ENCODE measurements at regions not wholly inside any gene's neighbourhood (a gene's known extent, or its start where the extent isn't known, plus 50 kb on each side); places are given as distances from the start of the nearest gene placed in this dataset.
"Not testable (repeated sequence)": the region's sequence is repeated elsewhere in the genome, so short reads cannot be mapped to it uniquely, and the experiment has no call there.

DNA sequence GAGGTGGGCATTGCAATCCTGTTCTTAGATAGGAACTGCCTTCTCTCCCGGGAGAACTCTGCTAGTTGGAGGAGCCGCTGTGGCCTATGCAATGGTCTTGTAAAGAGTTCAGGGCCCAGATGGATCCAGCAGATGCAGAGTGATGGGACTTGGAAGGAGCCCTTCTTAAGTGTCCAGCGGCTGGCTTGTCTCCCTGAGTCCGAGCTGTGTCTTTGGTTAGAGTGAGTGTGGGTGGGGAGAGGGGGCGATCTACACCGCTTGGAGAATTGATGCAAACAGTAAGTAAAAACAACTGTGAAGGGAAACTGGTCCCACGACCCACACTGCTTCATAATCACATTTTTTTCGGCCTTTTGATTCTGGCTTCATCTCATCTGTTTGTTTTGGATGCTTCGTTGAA is 89.8 kb upstream of the CYRIA start:
- DNase-seq, result no peak

DNA sequence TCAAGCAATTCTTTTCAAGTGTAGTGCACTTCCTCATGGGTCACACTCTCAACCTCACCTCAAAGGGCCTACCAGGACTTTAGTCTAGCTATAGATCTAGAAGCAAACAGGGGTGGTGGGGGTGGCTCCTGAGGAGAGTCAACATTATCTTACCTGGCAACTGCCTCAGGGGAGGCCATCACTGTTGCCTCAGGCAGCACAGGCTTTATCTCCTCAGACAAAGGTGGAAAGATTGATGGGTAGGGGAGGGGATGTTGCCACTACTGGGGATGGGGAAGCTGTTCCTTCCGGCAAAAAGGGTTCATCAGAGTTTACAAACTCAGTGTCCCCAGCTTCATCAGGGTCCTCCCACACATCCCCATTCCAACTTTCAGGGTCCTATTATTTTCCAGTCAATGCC is 87.4 kb upstream of the CYRIA start:
- not testable (repeated sequence) for DNase-seq

DNA sequence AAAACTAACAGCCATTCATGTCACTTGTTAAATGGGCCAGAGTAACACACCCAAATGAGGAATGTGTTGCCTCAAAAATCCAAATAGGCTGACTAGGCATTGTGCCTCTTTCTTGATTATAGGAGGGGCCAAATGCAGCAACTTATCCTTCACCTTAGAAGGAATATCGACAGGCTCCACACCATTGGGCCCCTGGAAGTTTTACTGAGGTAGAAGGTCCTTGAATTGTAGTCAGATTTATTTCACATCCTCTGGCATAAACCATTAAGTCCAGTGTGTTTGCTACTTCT is 85.2 kb upstream of the CYRIA start:
- DNase-seq, result not testable (repeated sequence)

DNA sequence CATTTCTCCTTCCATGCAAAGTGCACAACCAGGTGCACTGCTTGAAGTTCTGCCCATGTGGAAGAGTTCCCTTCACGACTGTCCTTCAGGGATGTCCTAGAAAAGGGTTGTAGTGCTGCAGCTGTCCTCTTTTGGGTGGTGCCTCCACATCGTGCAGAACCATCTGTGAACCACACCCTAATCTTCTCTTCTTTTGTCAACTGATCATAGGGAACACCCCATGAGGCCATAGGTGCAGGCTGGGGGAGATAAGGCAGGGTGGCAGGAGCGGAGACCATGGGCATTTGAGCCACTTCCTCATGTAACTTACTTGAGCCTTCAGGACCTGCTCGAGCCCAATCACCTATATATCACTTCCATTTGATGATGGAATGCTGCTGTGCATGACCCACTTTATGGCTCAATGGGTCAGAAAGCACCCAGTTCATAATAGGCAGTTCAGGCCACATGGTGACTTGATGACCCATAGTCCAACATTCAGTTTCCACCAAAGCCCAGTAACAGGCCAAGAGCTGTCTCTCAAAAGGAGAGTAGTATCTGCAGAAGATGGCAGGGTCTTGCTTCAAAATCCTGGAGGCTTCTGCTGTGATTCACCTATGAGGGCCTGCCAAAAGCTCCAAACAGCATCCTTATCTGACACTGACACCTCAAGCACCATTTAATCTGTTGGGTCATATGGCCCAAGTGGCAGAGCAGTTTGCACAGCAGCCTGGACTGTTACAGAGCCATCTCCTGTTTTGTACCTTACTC is 84.7 kb upstream of the CYRIA start:
- no peak for DNase-seq

DNA sequence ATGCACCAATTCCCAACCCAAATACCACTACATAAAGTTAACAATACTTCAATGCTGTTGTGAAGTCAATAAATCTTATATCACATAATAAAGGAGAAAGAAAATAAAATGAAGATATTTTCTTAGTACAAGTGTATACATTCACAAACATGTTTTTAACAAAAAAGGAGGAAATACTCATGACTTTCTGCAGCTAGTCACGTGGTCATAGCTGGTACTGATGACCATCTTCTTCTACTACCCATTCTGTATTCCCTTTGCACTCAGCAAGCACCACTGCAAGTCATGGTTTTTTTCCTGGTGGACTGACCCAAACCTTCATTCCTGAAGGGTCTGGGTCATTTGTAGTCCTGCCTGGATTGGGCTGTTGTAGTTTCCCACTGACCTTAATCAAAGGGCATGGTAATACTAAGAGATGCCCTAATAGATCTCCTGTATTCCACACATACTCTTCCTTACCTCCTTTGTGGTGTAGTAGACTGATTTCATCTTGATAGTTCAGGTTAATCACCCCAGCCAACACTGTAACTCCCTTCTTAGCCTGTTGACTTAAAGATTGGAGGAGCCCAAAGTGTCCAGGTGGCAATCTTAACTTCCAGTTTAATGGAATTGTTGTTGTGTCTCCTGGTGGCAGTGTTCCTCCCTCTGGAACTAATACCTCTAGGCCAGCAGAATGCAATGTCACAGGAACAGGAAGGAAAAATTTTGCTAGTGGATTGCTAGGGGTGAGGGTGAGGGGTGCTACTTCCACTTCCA is 83.1 kb upstream of the CYRIA start:
- DNase-seq, result not testable (repeated sequence)

DNA sequence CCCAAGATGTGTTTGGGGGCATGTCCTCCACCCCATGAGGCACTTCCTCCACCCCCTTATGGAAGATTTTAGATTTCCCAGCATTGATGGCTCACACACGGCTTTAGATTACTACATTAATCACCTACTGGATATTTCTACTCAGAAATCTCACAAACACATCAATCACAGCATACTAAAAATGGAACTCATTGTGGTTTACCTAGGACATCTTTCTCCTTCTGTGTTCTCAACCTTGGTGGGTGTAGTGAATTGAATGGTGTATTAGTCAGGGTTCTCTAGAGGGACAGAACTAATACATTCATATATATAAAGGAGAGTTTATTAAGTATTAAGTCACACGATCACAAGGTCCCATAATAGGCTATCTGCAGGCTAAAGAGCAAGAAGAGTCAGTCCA is 82.1 kb upstream of the CYRIA start:
- no peak for DNase-seq

DNA sequence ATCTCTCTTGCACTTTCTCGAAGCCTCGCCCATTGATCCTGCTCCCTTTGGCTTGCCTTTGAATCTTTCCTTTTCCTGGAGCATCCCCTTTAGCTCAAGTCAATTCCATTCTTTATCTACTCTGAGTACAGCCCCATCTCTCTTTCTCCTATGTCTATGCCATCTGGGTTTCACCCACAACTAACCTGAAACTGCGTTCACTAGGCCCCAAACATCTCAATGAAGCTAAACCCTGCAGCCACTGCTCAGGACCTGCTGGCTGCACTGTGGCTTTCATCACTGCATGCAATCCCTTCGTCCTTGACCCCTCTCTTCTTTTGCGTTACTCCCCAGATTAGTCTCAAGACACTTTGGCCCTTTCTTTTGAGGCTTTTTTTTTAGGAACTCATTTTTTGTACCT is 81.6 kb upstream of the CYRIA start:
- DNase-seq, result no peak

DNA sequence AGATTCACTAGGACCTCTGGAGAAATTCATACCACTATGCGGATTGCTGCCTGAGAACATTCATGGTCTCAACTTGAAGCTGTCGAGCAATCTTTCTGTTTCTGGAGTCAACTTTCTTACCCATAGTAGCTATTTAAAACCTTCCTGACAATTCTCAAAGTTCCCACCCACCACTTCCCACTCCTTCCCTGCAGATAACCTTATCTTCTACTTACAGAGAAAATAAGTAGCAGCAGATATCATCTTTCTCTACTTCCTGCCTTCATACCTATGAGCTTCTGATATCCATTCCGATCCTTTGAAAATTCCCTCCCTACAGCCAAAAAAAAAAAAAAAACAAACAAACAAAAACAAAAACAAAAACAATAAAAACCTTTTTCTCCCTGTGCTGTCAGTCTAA is 81.2 kb upstream of the CYRIA start:
- no peak for DNase-seq

DNA sequence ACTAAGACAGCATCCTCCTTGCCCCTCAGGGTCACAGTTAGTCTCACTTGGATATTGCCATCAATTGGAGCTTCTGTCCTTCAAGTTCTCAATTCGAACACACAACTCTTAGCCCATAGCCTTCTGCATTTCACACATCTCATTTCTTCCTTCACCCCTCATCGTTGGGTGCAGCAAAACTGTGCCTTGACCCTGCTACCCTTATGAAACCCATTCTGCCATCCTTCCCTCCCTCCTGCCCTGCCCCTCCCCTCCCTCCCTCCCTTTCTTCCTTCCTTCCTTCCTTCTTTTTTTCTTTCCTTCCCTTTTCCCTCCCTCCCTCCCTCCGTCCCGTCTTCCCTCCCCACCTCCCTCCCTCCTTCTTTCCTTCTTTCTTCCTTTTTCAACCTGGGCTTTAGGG is 80.7 kb upstream of the CYRIA start:
- no peak for DNase-seq

DNA sequence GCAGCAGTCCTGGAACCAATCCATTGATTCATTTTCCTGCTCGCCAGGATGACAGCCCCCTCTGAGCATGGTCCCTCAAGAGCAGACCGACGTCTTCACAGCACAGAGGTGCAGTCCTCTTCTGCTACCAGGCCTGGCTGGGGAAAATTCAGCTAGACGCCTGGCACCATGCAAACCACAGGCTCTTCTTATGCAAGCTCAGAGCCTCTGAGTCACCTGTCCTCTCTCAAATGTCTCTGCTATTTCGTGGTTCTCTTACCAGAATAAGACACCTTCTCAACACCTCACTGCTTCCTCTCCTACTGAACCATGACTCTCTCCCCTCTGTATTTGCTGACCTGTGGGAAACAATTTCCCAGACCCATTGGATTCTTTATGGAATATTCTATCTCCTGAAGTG is 79.8 kb upstream of the CYRIA start:
- DNase-seq, result no peak

DNA sequence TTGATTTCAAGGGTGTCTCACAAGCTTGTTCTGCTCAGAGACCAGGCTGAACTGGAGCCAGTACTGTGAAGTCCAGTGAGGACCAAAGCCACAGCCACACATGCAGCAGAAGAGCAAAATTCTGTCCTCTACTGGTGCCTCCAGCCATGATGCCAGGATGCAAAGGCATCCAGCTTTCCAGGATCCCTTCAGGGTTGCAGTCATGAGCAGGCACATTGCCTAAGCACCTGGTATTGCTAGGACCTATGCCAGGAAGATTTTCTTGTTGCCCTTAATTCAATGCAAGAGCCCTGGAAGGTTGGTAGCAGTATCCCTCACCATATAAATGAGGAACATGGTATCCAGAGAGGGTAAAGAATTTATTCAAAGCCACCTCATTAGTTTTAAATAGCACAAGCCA is 78.9 kb upstream of the CYRIA start:
- no peak for DNase-seq

DNA sequence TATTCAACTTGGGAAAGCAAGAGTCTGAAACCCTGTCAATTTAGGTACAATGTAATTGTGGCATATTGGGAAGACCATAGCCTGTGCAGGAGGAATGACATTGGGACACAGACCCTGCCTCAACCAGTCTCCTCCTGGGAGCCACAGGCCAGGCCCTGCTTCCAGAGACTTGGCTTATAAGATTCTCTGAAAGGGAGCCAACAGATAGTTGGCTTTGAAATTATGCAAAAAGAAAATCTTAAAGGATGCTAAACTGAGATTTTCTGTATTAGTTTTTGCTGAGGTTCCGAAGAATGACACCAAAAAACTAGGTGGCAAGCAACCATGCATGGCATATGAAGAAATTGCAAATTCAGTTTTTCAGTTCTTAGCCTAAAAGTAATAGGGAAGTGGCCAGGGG is 76.4 kb upstream of the CYRIA start:
- DNase-seq, result no peak

DNA sequence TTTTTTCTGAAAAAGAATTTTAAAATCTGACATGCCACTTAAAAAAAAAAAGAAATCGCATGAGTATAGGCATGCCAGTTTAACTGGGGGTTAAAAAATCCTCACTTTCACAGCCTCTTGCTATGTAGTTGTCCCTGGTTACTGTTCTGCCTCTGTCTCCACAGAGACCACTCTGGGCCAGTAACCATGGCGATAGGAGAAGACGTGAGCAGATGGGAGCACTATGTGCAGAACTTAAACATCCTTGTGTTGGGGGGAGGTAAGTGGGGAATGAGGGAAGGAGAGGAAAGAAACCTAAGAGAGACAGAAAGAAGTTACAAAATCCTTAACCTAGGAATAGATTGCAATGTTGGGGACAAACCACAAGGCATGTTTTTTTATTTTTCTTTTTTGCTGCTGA is 75.9 kb upstream of the CYRIA start:
- DNase-seq, result no peak

DNA sequence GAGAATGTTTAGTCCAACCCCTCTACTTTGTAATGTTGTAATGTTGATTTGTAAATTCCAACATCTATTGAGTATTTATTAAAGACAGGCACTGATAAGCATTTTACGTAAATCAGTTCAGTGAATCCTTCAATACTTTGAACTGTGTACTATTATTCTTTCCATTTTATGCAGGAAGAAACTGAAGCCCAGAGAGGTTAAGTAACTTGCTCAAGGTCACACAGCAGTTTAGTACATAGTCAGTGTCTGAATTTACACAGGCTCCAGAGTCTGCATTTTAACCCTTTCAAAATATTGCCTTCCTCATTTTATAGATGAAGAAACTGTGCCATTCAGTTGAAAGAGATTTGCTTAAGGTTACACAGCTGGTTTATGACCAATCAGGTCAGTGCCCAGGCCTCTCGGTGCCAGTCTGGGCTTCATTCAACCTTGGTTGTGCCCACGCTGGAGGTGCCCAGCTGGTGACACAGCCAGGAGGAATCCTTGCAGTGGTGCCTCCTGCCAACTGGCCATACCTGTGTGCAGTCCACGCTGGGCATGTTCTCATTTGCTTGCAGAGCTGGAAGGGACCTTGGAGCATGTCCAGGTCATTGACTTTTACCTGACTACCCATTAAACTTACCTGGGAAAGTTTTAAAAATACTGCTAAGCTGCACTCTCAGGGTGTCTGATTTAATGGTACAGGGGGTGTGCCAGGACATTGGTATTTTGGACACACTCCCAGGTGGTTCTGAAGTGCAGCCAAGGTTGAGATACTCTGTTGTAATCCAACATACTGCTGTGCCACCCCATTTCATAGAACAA is 74.3 kb upstream of the CYRIA start:
- DNase-seq, result no peak

DNA sequence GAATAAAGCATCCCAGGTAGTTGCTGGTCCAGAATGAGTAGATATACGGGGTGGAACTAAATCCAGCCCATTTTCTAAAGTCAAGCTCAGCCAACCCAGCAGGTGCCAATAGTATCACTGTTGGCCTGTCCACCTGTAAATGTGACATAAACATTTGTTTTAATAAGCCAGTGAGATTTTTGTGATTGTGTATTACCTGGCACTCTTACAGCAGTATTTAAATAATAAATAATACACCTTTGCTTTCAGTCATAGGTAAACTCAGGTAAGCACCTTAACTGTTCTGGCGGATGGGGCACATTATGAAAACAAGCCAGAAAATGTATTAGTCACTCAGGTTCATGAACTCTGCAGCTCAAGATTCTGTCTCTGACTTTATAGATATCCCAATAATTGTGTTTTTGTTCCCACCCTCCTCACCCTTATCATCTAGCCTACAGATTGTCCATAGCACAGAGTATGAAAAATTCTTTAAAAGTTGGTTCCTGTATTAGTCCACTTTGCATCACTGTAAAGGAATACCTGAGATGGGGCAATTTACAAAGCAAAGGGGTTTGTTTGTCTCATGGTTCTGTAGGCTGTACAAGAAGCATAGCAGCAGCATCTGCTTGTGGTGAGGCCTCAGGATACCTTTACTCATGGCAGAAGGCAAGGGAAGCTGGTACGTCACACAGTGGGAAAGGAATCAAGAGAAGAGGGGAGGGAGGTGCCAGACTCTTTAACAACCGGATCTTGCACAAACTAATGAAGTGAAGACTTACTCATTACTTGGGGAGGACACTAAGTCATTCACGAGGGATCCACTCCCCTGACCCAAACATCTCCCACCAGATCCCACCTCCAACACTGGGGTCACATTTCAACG is 73.0 kb upstream of the CYRIA start:
- DNase-seq, result no peak

DNA sequence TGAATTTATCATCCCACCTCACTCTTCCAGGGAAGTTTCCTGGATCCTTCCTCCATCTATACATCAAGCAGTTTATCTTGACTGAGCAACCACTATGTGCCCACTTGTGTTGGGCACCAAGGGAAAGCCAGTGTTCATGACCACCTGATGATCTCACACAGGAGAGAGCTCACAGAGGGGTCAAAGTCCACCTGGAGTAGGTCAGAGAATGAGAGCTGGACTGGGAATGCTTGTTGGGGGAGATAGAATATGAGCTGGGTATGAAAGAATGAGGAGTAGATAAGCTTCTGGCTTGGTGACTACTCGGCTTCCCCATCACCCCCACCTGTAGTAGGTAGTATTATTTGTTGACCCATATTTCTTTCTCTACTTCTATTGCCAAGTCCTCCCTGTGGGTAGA is 72.2 kb upstream of the CYRIA start:
- DNase-seq, result no peak

DNA sequence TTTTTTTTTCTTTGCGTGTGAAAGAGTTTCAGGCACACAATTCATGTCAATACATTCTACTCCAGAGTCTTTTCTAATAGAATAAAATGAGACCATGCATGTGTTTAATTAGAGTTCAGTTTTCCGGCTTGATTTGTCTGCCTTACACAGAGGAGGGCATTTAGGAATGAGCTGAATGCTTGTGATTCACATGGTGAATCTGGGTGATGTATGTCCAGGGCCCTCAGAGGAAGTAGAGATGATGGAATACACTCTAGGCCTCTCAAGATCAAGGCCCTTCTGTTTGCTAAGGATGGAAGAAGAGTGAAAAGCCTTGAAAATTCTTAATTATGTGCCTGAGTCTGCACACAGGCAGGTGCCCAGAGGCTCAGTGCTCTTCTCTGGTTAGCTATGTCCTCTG is 71.0 kb upstream of the CYRIA start:
- DNase-seq, result no peak

DNA sequence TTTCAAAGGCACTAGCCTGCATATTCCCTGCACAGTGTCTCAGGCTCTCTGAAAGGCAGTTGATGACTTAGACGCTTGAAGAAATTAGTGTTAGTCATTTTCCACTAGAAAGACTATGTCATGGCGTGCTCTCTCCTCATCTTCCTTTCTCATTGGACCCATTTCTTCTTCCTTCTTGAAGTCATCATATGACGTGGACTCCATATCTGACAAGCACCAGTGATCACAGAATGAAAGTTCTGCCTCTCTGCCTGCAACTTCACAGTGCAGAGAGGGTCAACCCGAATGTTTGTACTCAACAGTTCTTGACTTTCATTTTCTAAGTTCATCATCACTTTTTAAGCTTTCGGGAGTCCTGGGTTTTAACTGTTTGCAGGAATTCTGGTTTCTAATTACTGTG is 63.7 kb upstream of the CYRIA start:
- no peak for DNase-seq

DNA sequence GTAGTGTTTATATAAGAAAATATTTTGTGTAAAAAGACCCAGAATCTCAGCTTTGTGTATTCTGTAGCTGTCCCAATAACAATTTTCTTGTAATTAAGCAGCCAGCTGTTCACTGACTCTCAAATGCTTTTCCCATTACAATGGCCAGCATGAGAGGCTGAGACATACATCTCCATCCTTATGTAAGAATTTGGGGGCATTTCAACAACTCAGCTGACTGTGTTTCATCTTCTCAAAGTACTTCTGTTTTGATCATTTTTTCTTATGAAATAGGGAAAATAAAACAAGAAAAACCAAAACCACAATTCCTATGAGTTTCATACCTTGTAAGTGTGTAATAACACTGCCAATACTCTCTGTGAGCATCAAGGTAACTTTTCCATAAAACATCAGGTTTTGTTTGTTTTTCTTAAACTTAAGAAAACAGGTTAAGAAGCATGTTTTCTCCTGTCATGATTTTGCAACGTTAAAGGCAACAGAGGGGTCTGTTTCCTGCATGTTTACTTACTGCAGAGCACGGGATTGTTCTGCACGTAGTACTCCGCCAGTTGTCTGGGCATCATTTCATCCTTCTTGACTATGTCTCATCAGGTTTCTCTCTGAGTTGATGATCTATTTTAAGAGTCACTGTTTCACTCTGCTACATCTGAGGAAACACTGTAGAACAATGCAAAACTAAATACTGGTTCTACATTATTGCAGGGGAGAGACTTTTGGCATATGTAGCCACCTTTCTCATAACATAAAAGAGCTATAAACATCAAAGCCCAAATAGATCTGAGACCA is 62.9 kb upstream of the CYRIA start:
- DNase-seq, result no peak

DNA sequence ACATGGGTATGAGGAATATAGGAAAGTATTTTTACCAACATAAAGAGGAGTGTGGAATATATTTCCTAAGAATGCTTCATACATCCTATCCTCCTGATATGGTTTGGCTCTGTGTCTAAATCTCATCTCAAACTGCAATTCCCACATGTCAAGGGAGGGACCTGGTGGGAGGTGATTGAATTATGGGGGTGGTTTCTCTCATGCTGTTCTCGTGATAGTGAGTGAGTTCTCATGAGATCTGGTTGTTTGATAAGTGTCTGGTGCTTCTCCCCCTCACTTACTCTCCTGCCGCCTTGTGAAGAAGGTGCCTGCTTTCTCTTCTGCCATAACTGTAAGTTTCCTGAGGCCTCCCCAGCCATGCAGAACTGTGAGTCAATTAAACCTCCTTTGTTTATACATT is 62.2 kb upstream of the CYRIA start:
- DNase-seq, result not testable (repeated sequence)

DNA sequence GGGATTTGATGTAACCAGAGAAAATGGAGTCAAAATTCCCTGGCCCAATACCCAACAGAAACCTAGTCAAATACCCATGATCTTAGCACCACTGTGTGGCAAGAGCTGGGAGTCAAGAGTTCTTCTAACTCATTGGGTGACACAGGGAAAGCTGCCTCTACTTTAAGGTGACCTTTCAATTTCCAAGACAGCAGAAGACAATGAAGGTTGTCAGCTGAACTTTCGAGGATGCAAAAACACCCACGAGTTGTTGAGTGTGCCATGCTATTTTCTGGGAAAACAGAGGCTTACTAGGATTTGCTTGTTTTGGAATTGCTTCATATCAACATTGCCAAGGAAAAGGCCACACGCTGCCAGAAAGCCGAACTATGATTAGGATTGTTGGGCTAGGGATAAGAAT is 61.6 kb upstream of the CYRIA start:
- no peak for DNase-seq
